Peyer's patch (tissue), 4 donors: ENCODE measurements at regions not wholly inside any gene's neighbourhood (a gene's known extent, or its start where the extent isn't known, plus 50 kb on each side); places are given as distances from the start of the nearest gene placed in this dataset.

Experiments
- POLR2A ChIP-seq, 2 donors: fragments of 450-650 bp; IDR thresholded peaks; one replicate each; pipeline ENCODE4 v1.5.1; 2017; ENCODE audit warnings: antibody characterized with exemption in 2 of 2, mild to moderate bottlenecking in 2 of 2, moderate library complexity in 2 of 2
- TF ChIP-seq, protein P1 (sequence below), 6 experiments: fragments of 450-650 bp in 4 of 6; fragments of 200-600 bp in 2 of 6; sonication (generic) in 1 of 6; IDR thresholded peaks; one replicate each; pipeline ENCODE4 v1.5.1; 2017 to 2019; ENCODE audit warnings: antibody characterized with exemption in 6 of 6, mild to moderate bottlenecking in 3 of 6, moderate library complexity in 1 of 6

DNA sequence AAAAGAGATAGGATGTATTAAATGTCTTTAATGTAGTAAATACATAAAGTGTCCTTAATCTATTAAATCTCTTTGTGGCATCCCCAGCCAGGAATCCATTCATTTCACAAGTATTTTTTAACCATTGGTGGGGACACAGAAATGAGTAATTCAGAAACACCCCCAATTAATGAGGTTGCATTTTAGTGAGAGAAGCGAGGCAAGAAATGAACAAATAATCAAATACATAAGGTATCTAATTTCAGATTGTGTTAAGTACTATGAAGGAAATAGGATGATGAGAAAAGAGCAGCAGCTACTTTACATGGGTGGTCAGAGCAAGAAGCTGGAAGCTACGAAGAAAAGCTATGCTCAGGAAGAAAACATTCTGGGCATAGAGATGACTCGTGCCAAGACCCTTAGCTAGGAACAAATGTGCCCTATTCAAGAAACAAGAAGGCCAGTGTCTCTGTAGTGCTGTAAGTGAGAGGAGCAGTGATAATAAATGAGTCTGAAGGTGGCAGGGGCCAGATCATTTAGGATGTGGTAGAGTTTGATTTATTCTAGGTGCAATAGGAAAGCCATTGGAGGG is 60.5 kb upstream of the IGF1 start:
- TF ChIP-seq, protein P1, sequence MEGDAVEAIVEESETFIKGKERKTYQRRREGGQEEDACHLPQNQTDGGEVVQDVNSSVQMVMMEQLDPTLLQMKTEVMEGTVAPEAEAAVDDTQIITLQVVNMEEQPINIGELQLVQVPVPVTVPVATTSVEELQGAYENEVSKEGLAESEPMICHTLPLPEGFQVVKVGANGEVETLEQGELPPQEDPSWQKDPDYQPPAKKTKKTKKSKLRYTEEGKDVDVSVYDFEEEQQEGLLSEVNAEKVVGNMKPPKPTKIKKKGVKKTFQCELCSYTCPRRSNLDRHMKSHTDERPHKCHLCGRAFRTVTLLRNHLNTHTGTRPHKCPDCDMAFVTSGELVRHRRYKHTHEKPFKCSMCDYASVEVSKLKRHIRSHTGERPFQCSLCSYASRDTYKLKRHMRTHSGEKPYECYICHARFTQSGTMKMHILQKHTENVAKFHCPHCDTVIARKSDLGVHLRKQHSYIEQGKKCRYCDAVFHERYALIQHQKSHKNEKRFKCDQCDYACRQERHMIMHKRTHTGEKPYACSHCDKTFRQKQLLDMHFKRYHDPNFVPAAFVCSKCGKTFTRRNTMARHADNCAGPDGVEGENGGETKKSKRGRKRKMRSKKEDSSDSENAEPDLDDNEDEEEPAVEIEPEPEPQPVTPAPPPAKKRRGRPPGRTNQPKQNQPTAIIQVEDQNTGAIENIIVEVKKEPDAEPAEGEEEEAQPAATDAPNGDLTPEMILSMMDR (IDR thresholded peaks at IDR 0.05) = no peak
- no peak for TF ChIP-seq POLR2A (IDR thresholded peaks at IDR 0.05)
